C4-2B (cell line): ENCODE measurements at regions not wholly inside any gene's neighbourhood (a gene's known extent, or its start where the extent isn't known, plus 50 kb on each side); places are given as distances from the start of the nearest gene placed in this dataset.

Experiments used
- ZFX ChIP-seq: fragments of 450-650 bp; IDR thresholded peaks from 2 replicates; pipeline ENCODE4 v1.6.1; 2017
- TF ChIP-seq, protein P1 (sequence below): fragments of 450-650 bp; conservative IDR thresholded peaks from 2 replicates; pipeline ENCODE4 v1.5.1; 2017; ENCODE audit warnings: mild to moderate bottlenecking

DNA sequence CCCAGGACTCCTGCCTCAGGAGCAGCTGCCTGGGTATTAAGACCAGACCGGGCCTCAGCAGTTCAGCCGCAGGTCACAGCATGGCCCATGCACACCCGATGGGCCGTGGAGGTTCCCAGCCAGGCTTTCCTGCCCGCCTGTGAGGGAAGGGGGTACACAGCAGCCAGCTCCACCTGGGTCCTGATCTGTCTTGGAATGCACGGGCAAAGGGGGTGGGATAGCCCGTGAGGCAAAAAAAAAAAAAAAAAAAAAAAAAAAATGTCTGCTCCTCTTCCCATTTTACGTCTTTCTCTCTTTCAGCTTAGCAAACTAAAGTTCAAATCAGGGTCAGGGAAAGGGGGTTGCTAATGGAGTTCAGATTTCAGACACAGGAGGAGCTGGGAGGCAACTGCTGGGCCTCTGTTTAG, 385.2 kb downstream of the TNS1 start:
- no peak for TF ChIP-seq ZFX
- TF ChIP-seq, protein P1, sequence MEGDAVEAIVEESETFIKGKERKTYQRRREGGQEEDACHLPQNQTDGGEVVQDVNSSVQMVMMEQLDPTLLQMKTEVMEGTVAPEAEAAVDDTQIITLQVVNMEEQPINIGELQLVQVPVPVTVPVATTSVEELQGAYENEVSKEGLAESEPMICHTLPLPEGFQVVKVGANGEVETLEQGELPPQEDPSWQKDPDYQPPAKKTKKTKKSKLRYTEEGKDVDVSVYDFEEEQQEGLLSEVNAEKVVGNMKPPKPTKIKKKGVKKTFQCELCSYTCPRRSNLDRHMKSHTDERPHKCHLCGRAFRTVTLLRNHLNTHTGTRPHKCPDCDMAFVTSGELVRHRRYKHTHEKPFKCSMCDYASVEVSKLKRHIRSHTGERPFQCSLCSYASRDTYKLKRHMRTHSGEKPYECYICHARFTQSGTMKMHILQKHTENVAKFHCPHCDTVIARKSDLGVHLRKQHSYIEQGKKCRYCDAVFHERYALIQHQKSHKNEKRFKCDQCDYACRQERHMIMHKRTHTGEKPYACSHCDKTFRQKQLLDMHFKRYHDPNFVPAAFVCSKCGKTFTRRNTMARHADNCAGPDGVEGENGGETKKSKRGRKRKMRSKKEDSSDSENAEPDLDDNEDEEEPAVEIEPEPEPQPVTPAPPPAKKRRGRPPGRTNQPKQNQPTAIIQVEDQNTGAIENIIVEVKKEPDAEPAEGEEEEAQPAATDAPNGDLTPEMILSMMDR: no peak
